A549 (cell line): ENCODE measurements at regions not wholly inside any gene's neighbourhood (a gene's known extent, or its start where the extent isn't known, plus 50 kb on each side); places are given as distances from the start of the nearest gene placed in this dataset.

Experiments
- ATAC-seq, 2 experiments: fragments of 200-7000 bp in 1 of 2; fragments of >200 bp in 1 of 2; cut with Nextera tagmentation in 1 of 2; cut with Tn5 transposase in 1 of 2; 3 replicates each; pipeline versions ENCODE4 v1.8.0 to v1.9.1; 2018 to 2020; ENCODE audit warnings: mild to moderate bottlenecking in 1 of 2, moderate library complexity in 1 of 2
- CTCF ChIA-PET: fragments of 300-600 bp; sonication (Branson Sonifier 250); formaldehyde crosslinking; extraction: SDS; loops from one replicate; lab custom pipeline; 2021; ENCODE audit warnings: antibody characterized with exemption, inconsistent platforms; lab: Yijun Ruan, JAX
- POLR2A ChIA-PET: fragments of 350-600 bp; formaldehyde crosslinking; extraction: SDS; loops from one replicate; lab custom pipeline; 2021; ENCODE audit warnings: antibody characterized with exemption, inconsistent platforms; lab: Yijun Ruan, JAX
- DNase-seq, 2 experiments: peaks; one replicate each; pipeline versions ENCODE4 v3.0.0 to v3.0.0-alpha.2; 2011 to 2016; ENCODE audit warnings: low read depth in 1 of 2, low spot score in 1 of 2
- FAIRE-seq: peaks from 2 replicates; lab custom pipeline; 2011; peaks lifted over from hg19 to GRCh38; lab: Jason Lieb, UNC
- H3K27ac ChIP-seq, 2 experiments: fragments of >200 bp; sonication (Bioruptor Twin); formaldehyde crosslinking; 3 replicates each; pipeline ENCODE4 v1.5.1; 2016 to 2017
- H3K4me1 ChIP-seq: fragments of >200 bp; sonication (Bioruptor Twin); formaldehyde crosslinking; 3 replicates; pipeline ENCODE4 v1.6.1; 2016
- H3K4me2 ChIP-seq: fragments of >200 bp; sonication (Bioruptor Twin); formaldehyde crosslinking; 3 replicates; pipeline ENCODE4 v1.6.1; 2016
- H3K4me3 ChIP-seq: fragments of >200 bp; sonication (Bioruptor Twin); formaldehyde crosslinking; 3 replicates; pipeline ENCODE4 v1.5.1; 2016
- H3K9me3 ChIP-seq: fragments of >200 bp; sonication (Bioruptor Twin); formaldehyde crosslinking; 3 replicates; pipeline ENCODE4 v1.6.1; 2016
- BCL3 ChIP-seq: fragments of >200 bp; sonication (Bioruptor Twin); formaldehyde crosslinking; IDR thresholded peaks from 3 replicates; pipeline ENCODE4 v1.6.1; 2016
- BHLHE40 ChIP-seq: IDR thresholded peaks from 2 replicates; pipeline ENCODE4 v1.6.1; 2012; ENCODE audit warnings: low read depth, low read length, inconsistent platforms
- CBX2 ChIP-seq: fragments of 200-600 bp; sonication (generic); IDR thresholded peaks from 2 replicates; pipeline ENCODE4 v1.6.1; 2016; ENCODE audit warnings: low read depth, mild to moderate bottlenecking, borderline replicate concordance
- CBX8 ChIP-seq: fragments of 200-600 bp; sonication (generic); IDR thresholded peaks from 2 replicates; pipeline ENCODE4 v1.6.1; 2016
- CTCF ChIP-seq: fragments of >200 bp; sonication (Bioruptor Twin); formaldehyde crosslinking; IDR thresholded peaks from 3 replicates; pipeline ENCODE4 v1.5.1; 2016
- ELK1 ChIP-seq: fragments of 150-350 bp; IDR thresholded peaks from 2 replicates; pipeline ENCODE4 v1.6.1; 2014; ENCODE audit warnings: low read depth, mild to moderate bottlenecking, low read length
- ESRRA ChIP-seq: fragments of 150-350 bp; IDR thresholded peaks from 2 replicates; pipeline ENCODE4 v1.6.1; 2014; ENCODE audit warnings: mild to moderate bottlenecking, low read length, borderline replicate concordance
- FOSB ChIP-seq: fragments of 250-450 bp; sonication (Bioruptor Pico); IDR thresholded peaks from 2 replicates; pipeline ENCODE4 v1.5.0; 2020; ENCODE audit warnings: mild to moderate bottlenecking, moderate library complexity
- FOXS1 ChIP-seq: fragments of 250-450 bp; sonication (Bioruptor Pico); IDR thresholded peaks from 2 replicates; pipeline ENCODE4 v1.5.0; 2020; ENCODE audit warnings: mild to moderate bottlenecking, moderate library complexity
- HEYL ChIP-seq: fragments of 250-450 bp; sonication (Bioruptor Pico); IDR thresholded peaks from 2 replicates; pipeline ENCODE4 v1.8.0; 2021; ENCODE audit warnings: mild to moderate bottlenecking, moderate library complexity
- JUNB ChIP-seq: fragments of >200 bp; sonication (Bioruptor Twin); formaldehyde crosslinking; IDR thresholded peaks from 2 replicates; pipeline ENCODE4 v1.6.1; 2016
- KDM1A ChIP-seq: fragments of 200-600 bp; sonication (generic); IDR thresholded peaks from 2 replicates; pipeline ENCODE4 v1.6.1; 2016; ENCODE audit warnings: low read depth, mild to moderate bottlenecking
- KDM5A ChIP-seq: fragments of 200-600 bp; sonication (generic); IDR thresholded peaks from 2 replicates; pipeline ENCODE4 v1.6.1; 2016; ENCODE audit warnings: antibody characterized with exemption, mild to moderate bottlenecking
- MAZ ChIP-seq: fragments of 150-350 bp; IDR thresholded peaks from 2 replicates; pipeline ENCODE4 v1.6.1; 2014; ENCODE audit warnings: antibody characterized with exemption, low read depth, low read length, borderline replicate concordance
- POLR2A ChIP-seq: IDR thresholded peaks from 2 replicates; pipeline ENCODE4 v1.6.1; 2012; ENCODE audit warnings: mild to moderate bottlenecking, low read length
- RCOR1 ChIP-seq: fragments of 150-350 bp; IDR thresholded peaks from 2 replicates; pipeline ENCODE4 v1.6.1; 2014; ENCODE audit warnings: antibody characterized with exemption, low read length, low read depth
- USF2 ChIP-seq: fragments of 450-650 bp; IDR thresholded peaks from 2 replicates; pipeline ENCODE4 v1.6.1; 2014; ENCODE audit warnings: antibody characterized with exemption
- ZFP36 ChIP-seq: fragments of 450-650 bp; IDR thresholded peaks from 2 replicates; pipeline ENCODE4 v1.6.1; 2014; ENCODE audit warnings: borderline replicate concordance; ENCODE audit not compliant: partially characterized antibody
- ZSCAN20 ChIP-seq: fragments of 250-450 bp; sonication (Bioruptor Pico); IDR thresholded peaks from 2 replicates; pipeline ENCODE4 v1.8.0; 2022; ENCODE audit warnings: mild to moderate bottlenecking, moderate library complexity
- WGBS: methylation state at CpG from one replicate; pipeline ENCODE4 v1.1.6; 2017; ENCODE audit errors: missing lambda C conversion rate; 5-methylcytosine and 5-hydroxymethylcytosine counted together

- no peak for ATAC-seq
- DNase-seq, result no peak
- Histone ChIP-seq H3K4me2 (peak overlapping the region; percentile 58), H3K9me3 (peaks cover 17% of the 10 kb centered on the region; the same call in 2 of the 3 replicates), H3K4me3 (no peak overlapping the region), H3K4me1 (peaks cover 17% of the 10 kb centered on the region; the same call in 2 of the 3 replicates), H3K27ac (peak overlapping the region in 1 of 2 experiments; percentile 57; a peak in 4 of 6 replicates)
- no peak for FAIRE-seq
- ChIA-PET CTCF (no interaction called here), POLR2A (no interaction called here)
- 85% methylated on average over 12 of the region's 12 CpGs for WGBS
- TF ChIP-seq RCOR1 (no peak), BCL3 (no peak), FOSB (CRISPR knock-in tag) (no peak), ELK1 (no peak), CBX8 (no peak), CTCF (no peak), KDM1A (no peak), KDM5A (no peak), BHLHE40 (no peak), FOXS1 (CRISPR knock-in tag) (no peak), ZFP36 (no peak), HEYL (CRISPR knock-in tag) (no peak), CBX2 (no peak), USF2 (no peak)
Observed at GRCh38 chr10:3364768-3365480, 192.3 kb upstream of the PITRM1 start.

- Histone ChIP-seq H3K4me1 (peaks cover 17% of the 10 kb centered on the region; the same call in 2 of the 3 replicates), H3K9me3 (peaks cover 22% of the 10 kb centered on the region; the same call in 2 of the 3 replicates), H3K4me3 (no peak overlapping the region), H3K27ac (no peak overlapping the region), H3K4me2 (no peak overlapping the region)
- DNase-seq (no peak), FAIRE-seq (no peak), ATAC-seq (no peak)
- CTCF ChIA-PET, result interaction anchor here (0.6 kb wide), 1 partner anchor 15 kb away, joined by 3 read pairs; no protein-coding TSS in a partner anchor
- WGBS, result 92% methylated on average over 4 of the region's 4 CpGs
- TF ChIP-seq POLR2A (no peak), RCOR1 (no peak), ESRRA (no peak)
- POLR2A ChIA-PET, result no interaction called here
Observed at GRCh38 chr10:3363311-3364045, 190.9 kb upstream of the PITRM1 start.

- Histone ChIP-seq H3K9me3 (peaks cover 22% of the 10 kb centered on the region; the same call in 2 of the 3 replicates), H3K4me3 (no peak overlapping the region), H3K4me2 (no peak overlapping the region), H3K4me1 (peaks cover 17% of the 10 kb centered on the region; the same call in 2 of the 3 replicates), H3K27ac (no peak overlapping the region)
- TF ChIP-seq JUNB (no peak), ZSCAN20 (no peak), MAZ (no peak)
- no peak for DNase-seq
- ATAC-seq, result no peak
- no peak for FAIRE-seq
- ChIA-PET CTCF (no interaction called here), POLR2A (no interaction called here)
Observed at GRCh38 chr10:3362394-3362793, 189.8 kb upstream of the PITRM1 start.
